Sciatic nerve (tissue), 2 donors: ENCODE measurements at regions not wholly inside any gene's neighbourhood (a gene's known extent, or its start where the extent isn't known, plus 50 kb on each side); places are given as distances from the start of the nearest gene placed in this dataset.

Experiments used
- ATAC-seq: fragments of 200-7000 bp; cut with Tn5 transposase; one replicate; pipeline ENCODE4 v1.9.1; 2020; ENCODE audit warnings: mild to moderate bottlenecking, moderate library complexity
- DNase-seq: peaks from one replicate; pipeline ENCODE4 v3.0.0-alpha.2; 2020; ENCODE audit warnings: low spot score
- intact Hi-C: fragments of 100-400 bp; cut with DNase I; formaldehyde crosslinking; loops from one replicate; pipeline ENCODE4 v1.14.2; 2022
- donor health status: DM: no; HTN: no; CAD: no.
- donor health status: DM: no; HTN: no; CAD: no.

DNA sequence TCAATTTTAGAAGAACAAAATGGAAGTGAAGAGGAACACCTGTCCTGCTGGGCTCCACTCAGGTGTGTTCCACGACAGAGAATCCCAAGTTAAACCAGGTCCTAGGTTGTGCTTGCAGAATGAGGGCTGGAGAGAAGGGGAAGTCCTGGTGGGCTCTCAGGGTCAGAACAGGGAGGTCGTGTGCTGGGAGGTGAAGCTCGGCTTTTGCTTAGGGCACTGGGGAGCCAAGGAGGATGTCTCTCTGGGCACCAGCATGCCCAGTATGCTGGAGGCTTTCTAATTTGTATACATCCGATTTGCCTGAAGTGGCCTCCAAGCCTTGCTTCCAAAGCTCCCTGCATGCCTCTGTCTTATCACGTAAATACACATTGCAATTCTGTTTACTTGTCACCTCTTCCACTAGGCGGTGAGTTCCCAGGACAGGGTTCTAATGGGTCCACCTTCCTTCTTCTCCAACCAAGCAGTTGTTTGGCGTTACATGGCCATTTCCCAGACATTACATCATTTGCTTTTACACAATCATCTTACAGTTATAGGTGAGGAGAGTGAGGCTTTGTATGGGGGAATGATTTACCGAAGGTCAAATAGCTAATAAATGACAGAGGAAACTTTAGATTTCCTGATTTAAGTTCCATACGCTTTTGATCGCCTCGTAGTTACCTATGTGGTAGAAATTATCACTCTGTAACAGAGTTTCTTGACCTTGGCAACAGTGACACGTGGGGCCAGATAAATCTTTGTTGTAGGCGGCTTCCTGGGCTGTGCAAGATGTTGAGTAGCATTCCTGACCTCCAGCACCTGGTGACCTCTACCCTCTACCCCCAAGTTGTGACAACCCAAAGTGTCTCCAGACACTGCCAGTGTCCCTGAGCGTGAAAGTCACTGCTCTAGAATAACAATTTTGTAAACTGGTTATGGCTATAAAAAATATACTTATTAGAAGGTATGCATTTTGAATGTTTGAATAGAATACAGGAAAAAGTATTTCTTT lies 901.5 kb downstream of the TBC1D22A start:
- DNase-seq = no peak
- intact Hi-C loops = no loop called here

DNA sequence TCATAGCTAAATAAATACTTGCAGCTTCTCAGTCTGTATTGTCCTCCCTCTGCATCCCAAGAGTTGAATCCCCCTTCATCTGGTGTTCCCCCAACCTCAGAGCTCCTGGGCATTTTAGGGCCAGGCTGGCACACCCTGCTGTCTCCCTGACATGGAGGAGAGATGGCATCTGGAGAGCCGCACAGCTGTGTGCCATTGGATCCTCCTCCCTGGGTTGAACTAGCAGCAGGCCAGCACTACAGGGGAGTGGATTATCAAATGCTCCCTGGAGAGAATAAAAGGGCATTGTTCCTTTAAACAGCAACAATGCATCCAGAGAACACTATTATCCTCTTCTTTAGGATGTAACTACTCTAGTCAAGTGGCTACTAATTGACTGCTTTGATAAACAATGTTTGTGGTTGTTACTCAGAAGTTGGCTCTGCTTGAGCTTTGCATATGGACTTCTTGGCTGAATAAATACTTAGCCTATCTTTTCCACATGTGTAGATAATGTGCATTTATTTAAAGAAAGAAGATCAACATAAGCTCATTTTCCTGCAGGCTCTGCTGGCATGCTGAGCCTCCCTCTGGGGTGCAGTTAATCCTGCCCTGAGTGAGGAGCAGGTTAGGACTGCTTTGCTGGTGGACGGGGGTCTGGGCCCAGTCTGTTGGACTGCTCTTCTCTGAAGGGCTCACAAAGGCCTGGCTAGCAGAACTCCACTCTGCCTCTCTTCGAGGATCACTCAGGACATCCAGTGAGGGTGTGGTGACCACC lies 897.2 kb downstream of the TBC1D22A start:
- ATAC-seq (no peak), DNase-seq (no peak)
- intact Hi-C loops = no loop called here

More for the DNA sequence above, 901.5 kb downstream of the TBC1D22A start:
- ATAC-seq = no peak

DNA sequence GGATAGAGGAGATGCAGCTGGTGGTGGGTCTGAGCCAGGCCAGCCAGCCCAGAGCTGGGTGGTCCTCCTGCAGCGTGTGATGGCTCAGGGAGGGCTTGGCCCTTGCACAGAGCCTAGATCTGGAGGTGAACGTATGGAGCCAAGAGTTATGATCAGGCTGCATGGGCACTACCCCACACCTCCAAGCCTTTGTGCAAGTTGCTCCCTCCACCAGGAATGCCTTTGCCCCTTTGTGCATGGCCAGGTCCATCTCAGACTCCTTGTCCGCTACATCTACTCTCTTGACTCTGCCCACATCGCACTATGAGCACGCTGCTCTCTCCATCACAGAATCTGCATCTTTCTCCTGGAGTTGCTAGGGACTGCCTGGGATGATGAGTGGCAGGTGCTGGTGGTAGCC lies 895.7 kb downstream of the TBC1D22A start:
- intact Hi-C loops = no loop called here
- DNase-seq = no peak
- no peak for ATAC-seq

DNA sequence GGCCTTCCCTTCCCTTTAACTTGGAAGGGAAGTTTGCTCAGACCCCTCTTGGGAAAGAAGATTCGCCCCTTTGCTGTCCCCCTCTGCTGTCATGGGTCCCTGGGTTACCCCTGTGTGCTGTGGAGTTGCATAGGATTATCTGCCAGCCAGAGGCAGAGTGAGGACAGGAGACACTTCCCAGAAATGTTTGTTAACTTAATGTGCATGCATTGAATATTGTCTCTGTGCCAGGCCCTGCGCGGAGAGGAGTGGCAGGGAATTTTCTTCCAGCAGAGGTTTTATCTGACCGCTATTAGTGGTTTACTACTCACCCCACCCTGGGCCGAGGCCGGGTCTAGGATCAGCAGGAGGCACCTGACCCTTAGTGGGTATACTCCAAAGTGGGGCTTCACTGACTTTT lies 894.8 kb downstream of the TBC1D22A start:
- ATAC-seq (no peak), DNase-seq (no peak)
- intact Hi-C loops = no loop called here

DNA sequence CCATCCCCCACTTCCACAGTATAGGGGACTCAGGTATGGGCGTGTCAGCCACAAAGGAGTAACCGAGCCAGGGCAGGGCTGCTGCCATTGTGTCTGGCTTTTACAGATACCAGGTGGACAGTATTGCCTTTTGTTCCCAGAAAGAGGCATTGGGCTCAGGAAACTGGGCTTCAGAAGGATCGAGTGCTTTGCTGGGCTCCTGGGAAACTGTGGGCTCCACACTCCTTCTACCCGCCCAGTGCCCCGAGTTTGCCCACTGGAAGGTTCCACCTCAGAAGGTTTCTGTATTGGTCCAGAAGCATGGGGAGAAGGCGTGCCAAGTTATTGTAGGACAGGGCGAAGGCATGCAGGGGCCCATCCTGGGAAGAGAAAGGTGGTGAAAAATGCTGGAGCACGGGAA lies 894.4 kb downstream of the TBC1D22A start:
- DNase-seq = no peak
- intact Hi-C loops = no loop called here
- ATAC-seq = no peak

DNA sequence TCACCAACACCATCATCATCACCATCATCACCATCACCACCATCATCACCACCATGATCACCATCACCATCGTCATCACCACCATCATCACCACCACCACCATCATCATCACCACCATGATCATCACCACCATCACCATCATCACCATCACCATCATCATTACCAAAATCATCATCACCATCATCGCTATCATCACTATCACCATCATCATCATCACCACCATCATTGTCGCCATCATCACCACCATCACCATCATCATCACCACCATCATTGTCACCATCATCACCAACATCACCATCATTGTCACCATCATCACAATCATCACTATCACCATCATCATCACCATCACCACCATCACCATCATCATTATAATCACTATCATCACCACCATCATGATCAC lies 893.5 kb downstream of the TBC1D22A start:
- intact Hi-C loops = no loop called here
- DNase-seq (no peak), ATAC-seq (no peak)

DNA sequence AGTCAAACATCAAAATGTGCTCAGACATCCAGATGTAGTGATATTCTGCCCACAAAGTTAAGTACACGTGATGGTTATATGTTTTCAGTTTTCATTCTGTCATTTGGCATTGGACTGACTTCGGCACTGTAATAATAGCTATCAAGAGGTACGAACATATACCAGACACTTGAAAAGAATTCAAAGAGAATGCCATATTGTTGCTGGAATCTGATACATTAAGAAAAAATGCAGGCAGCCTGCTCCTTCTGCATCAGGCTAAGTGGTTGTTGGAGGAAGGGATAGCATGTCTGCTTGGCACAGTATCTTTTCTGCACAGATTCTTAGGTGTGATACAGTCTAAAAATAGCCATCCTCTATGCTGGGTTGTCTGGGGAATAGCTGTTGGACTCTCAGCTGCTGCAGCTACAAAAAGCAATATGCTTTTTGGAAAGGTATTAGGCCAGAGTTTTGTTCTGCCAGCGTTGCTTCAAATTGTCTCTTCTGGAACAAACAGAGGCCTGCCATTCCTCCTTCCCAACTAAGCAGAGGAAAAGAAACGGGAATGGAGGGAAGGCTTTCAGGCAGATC lies 892.6 kb downstream of the TBC1D22A start:
- intact Hi-C loops = no loop called here
- no peak for ATAC-seq
- DNase-seq = no peak

DNA sequence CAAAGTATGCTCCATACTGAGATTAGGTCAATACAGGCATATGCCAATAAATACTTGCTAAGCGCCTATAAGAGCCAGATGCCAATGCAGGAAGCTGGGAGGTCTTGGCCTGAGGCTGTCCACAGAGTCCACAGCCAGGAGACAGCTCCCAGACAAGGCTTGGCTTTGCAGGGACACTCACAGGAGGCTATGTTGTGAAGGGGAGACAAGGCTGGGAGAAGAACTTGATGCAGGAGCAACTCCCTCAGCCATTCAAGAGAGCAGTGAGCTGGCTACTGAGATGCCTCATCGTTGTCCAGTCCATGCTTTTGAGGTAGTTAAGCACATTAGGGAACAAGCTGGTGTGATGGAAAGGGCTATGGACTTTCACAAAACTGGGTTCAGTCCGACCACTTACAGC lies 891.5 kb downstream of the TBC1D22A start:
- intact Hi-C loops = no loop called here
- ATAC-seq (no peak), DNase-seq (no peak)

DNA sequence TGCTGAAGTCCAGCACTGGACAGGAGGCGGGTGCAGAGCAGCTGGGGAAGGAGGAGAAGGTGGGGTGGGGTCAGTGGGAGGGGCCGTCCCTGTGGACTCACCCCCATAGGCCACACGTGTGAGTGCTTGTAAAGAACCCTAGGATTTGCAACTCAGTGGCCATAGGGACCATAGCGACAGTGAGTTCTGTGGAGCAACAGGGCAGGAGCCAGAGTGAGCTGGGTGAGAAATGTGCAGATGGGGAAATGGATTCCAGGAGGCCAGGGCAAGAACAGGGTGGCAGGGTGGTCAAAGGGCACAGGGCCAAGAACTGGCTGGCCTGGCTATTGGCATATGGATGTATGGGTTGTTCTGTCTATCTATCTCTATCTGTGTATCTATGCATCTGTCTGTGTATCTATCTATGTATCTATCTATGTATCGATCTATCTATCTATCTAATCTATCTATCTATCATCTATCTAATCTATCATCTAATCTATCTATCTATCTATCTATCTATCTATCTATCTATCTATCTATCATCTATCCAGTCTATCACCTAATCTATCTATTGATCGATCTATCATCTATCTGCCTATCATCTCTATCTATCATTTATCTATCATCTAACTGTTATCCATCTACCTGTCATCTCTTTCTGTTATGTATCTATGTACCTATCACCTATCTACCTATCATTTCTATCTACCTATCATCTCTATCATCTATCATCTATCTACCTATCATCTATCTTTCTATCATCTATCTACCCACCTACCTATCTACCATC lies 889.0 kb downstream of the TBC1D22A start:
- intact Hi-C loops = no loop called here
- ATAC-seq (no peak), DNase-seq (no peak)

DNA sequence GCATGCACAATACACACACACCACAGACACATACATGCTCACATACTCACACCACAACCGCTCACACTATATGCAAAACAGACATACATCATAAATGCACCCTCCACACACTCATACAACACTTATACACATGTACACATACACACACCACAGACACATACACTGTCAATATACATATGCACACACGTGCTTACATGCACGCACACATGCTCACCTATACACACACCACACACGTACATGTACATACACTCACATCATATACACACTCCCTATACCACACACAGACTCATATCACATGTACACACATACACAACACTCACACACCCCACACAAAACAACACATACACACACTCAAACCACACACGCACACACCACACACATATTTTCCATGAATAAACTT lies 885.3 kb downstream of the TBC1D22A start:
- intact Hi-C loops = no loop called here
- ATAC-seq = no peak
- no peak for DNase-seq

DNA sequence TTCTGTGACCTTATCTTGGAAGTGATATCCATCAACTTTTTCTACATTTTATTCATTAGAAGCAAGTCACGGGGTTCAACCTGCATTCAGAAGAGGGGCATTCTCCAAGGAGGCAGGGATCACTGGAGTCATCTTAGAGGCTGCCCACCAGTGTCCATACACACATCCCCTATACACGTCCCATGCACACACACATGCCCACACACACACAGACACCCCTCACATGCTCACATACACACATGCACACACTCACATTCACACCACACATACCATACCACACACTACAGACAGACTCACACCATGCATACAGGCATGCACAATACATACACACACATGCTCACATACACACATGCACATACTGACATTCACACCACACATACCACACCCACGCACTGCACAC lies 884.7 kb downstream of the TBC1D22A start:
- no peak for DNase-seq
- intact Hi-C loops = no loop called here

DNA sequence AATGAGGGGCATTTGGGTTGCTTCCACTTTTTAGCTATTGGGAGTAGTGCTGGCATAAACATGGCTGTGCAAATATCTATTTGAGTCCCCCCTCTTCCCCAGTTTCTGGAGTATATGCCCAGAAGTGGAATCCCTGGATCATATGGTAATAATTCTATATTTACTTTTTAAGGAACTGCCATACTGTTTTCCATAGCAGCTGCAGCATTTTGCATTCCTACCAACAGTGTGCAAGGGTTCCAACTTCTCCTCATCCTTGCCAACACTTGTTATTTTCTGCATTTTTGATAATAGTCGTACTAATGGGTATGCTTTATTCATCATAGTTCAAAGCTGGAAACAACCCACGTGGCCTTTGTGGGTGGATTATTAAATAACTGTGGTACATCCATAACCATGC lies 883.5 kb downstream of the TBC1D22A start:
- ATAC-seq (no peak), DNase-seq (no peak)
- intact Hi-C loops = no loop called here

More for the DNA sequence above, 884.7 kb downstream of the TBC1D22A start:
- no peak for ATAC-seq

DNA sequence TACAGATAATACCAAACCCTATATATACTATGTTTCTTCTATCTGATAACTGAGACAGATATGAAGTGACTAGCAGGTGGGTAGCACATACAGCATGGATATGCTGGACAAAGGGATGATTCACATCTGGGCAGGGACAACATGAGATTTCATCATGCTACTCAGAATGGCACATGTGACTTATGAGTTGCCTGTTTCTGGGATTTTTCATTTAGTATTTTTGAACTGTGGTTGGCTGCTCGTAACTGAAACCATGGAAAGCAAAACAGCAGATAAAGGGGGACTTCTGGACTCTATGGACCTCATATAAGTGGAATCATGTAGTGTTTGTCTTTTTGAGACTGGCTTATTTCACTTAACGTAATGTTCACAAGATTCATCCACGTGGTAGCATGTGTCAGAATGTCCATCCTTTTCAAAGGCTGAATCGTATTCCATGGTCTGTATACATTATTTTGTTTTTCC lies 883.0 kb downstream of the TBC1D22A start:
- ATAC-seq (no peak), DNase-seq (no peak)
- intact Hi-C loops = no loop called here

DNA sequence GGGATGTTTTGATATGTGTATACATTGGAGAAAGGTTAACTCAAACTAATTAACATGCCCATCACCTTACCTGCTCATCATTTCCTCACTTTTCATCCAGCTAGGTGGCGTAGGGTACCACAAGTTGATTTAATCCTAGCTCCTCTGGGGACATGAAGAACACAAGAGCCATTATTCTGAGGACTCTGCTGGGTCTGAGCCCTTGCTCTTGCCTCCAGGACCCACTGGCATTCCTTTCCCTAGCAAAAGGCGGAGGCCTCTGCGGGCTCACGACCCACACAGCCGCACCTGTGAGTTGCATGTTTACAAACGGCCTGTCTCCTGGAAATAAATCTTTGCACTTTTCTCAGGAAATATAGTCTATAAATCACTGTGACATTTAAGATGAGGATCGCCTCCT lies 871.9 kb downstream of the TBC1D22A start:
- intact Hi-C loops = no loop called here
- ATAC-seq = no peak
- DNase-seq = no peak

DNA sequence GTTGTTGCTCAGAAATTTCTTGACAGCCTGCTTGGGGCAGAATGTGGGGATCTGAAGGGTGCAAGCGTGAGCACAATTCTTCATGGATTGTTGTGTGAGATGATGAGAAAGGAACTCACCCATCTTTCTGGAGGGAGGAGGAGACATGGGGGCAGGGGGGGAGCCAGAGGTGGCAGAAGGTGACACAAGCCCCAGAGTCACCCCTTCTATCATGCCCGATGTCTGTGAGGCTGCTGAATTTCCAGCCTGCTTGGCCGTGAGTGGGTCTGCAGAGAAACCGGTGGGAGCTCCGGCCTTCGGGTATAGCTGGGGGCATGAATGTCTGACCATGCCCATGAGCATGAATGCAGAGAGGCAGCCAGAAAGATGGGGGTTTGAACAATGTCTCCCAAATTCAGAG lies 870.7 kb downstream of the TBC1D22A start:
- ATAC-seq = no peak
- DNase-seq = no peak
- intact Hi-C loops = no loop called here

DNA sequence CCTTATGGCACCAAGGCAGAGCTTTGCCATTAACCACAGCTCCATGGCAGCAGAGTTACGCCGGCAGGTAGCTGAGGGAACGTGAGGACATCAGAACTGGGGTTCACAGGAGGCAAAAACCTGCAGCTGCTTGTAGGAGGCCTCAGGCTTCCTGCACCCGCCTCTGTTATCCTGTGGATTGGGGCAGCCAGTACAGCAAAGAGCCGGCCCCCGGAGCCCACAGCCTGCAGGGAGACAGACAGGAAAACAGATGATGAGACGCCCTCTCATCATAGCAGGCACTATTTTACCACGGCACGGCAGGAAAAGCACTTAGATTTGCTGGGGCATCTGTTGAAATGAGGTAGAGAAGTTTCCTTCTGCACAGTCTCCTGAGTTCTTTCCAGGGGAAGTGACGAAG lies 870.3 kb downstream of the TBC1D22A start:
- DNase-seq (no peak), ATAC-seq (no peak)
- intact Hi-C loops = no loop called here

DNA sequence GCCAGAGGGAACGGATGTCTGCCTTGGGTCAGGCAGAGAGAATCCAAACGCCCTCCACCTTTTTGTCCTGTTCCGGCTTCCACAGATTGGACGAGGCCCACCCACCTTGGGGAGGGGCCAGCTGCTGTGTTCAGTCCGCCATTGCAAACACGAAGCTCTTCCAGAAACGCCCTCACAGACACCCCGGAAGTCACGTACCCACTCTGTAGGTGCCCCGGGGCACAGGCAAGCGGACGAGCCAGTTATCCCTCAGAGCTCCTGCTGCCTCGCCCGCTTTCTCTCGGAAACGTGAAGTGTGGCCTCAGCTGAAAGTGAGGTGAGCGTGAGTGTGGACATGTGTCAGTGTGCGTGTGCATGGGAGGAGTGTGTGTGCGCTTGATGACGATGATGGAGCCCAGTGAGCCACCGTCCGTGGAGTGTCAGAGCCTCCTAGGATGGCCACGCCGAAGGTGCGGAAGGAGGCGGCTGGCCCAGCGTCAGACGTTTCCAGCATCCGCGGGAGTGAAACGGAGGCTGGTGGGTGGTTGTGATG lies 869.2 kb downstream of the TBC1D22A start:
- no peak for DNase-seq
- ATAC-seq = no peak
- intact Hi-C loops = no loop called here

DNA sequence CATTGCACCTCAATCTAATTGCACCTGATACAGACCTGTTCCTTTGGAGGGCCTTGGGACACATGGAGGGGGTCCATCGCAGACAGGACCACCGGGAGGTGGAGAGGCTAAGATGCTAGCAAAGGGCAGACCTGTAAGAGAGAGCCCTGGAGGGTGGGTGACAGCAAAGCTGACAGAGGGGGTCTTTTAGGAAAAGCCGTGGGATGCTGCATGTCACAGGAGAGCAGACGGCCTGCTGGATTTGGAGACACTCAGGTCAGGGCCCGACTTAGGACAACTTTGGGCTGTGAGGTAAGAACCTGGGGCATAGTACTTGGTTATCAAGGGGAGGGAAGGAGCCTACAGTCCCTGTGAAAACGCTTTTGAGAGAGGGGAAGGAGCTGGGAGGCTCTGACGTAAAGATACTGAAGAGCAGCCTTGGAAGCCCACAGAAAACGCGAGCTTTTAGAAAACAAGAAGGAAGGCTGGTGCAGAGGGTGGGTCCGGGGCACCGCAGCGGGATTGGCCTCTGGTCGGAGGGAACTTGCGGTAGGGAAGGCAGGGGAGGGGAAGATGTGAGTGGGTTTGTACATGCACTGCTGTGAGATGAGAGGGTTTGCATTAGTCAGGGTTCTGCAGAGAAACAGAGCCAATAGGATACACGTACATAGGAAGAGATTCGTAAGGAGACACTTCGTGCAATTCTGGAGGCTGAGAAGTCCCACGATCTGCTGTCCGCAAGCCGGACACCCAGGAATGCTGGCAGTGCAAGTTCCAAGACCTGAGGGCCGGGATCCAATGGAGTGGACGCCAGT lies 868.5 kb downstream of the TBC1D22A start:
- intact Hi-C loops = no loop called here
- ATAC-seq (no peak), DNase-seq (no peak)
